AG04450 (cell line): ENCODE measurements at regions not wholly inside any gene's neighbourhood (a gene's known extent, or its start where the extent isn't known, plus 50 kb on each side); places are given as distances from the start of the nearest gene placed in this dataset.

ENCODE experiments used
- CTCF ChIA-PET: fragments of 300-600, 350-600 bp; formaldehyde crosslinking; extraction: SDS; loops from one replicate; lab custom pipeline; 2022; ENCODE audit warnings: antibody characterized with exemption, inconsistent platforms; lab: Charles Lee
- POLR2A ChIA-PET: fragments of 350-600 bp; formaldehyde crosslinking; extraction: SDS; loops from one replicate; lab custom pipeline; 2021; ENCODE audit warnings: antibody characterized with exemption, inconsistent platforms; lab: Yijun Ruan, JAX
- DNase-seq: peaks from one replicate; pipeline ENCODE4 v3.0.0-alpha.2; 2011; ENCODE audit warnings: low read depth, low spot score
- H3K27ac ChIP-seq: one replicate; pipeline ENCODE4 v1.5.1; 2012; ENCODE audit warnings: low read depth, low read length, control low read depth
- H3K27me3 ChIP-seq: one replicate; pipeline ENCODE4 v1.6.0; 2012; ENCODE audit warnings: low read length; ENCODE audit not compliant: control insufficient read depth, insufficient read depth
- H3K4me3 ChIP-seq: 2 replicates; pipeline ENCODE4 v1.5.1; 2011; ENCODE audit warnings: mild to moderate bottlenecking, low read depth, low read length, control low read depth
- H3K9me3 ChIP-seq: 2 replicates; pipeline ENCODE4 v1.5.1; 2012; ENCODE audit warnings: low read length; ENCODE audit not compliant: control insufficient read depth, insufficient read depth
- TF ChIP-seq, protein P1 (sequence below): IDR thresholded peaks from 2 replicates; pipeline ENCODE4 v1.5.1; 2011; ENCODE audit warnings: low read depth, low read length, control low read depth, inconsistent platforms

DNA sequence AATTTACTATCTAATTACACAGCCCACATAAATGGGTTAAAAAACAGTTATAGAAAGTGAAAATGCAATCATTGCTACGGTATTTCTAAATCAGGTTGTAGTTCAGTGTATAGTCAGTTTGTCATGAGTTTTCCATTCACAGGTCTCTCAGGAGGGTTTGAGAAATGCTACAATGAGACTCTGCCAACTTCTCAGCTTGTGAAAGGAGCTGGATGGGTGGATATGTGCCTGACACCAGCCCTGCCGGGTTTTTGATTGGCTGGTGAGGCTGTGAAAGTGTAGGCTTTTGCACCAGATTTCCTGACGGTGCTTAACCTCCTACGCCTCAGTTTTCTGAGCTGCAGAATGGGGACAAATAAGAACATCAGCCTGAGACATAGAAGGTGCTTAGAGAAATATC is 102.6 kb upstream of the SMIM21 start:
- no peak for DNase-seq

DNA sequence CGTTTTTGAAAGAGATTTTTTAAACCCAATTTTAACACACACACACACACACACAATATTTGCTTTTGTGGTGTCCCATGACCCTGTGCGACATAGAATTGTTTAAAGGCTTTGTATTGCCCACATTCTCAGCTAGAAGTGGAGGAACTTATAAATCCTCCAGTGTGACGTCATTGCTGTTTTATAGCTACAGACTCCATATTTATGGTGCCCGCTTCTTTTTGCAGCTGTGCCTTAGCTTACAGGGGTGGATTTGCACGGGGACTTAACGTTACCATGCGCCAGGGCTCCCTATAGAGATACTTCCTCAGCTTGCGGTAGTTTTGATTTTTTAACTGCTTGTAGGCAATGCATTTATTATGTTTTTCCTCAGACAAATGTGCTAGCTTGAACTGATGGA is 101.9 kb upstream of the SMIM21 start:
- Histone ChIP-seq H3K9me3 (no peaks in the 10 kb centered on the region), H3K4me3 (no peak overlapping the region), H3K27ac (no peak overlapping the region), H3K27me3 (no peaks in the 10 kb centered on the region)
- POLR2A ChIA-PET, result no interaction called here
- no peak for DNase-seq
- TF ChIP-seq, protein P1, sequence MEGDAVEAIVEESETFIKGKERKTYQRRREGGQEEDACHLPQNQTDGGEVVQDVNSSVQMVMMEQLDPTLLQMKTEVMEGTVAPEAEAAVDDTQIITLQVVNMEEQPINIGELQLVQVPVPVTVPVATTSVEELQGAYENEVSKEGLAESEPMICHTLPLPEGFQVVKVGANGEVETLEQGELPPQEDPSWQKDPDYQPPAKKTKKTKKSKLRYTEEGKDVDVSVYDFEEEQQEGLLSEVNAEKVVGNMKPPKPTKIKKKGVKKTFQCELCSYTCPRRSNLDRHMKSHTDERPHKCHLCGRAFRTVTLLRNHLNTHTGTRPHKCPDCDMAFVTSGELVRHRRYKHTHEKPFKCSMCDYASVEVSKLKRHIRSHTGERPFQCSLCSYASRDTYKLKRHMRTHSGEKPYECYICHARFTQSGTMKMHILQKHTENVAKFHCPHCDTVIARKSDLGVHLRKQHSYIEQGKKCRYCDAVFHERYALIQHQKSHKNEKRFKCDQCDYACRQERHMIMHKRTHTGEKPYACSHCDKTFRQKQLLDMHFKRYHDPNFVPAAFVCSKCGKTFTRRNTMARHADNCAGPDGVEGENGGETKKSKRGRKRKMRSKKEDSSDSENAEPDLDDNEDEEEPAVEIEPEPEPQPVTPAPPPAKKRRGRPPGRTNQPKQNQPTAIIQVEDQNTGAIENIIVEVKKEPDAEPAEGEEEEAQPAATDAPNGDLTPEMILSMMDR, result no peak
- CTCF ChIA-PET, result no interaction called here

More for the DNA sequence above, 102.6 kb upstream of the SMIM21 start:
- TF ChIP-seq, protein P1, result no peak
- no peaks in the 10 kb centered on the region for H3K9me3 ChIP-seq
- H3K27me3 ChIP-seq, result no peaks in the 10 kb centered on the region
- H3K4me3 ChIP-seq, result no peak overlapping the region
- H3K27ac ChIP-seq, result no peak overlapping the region
- ChIA-PET POLR2A (no interaction called here), CTCF (no interaction called here)

DNA sequence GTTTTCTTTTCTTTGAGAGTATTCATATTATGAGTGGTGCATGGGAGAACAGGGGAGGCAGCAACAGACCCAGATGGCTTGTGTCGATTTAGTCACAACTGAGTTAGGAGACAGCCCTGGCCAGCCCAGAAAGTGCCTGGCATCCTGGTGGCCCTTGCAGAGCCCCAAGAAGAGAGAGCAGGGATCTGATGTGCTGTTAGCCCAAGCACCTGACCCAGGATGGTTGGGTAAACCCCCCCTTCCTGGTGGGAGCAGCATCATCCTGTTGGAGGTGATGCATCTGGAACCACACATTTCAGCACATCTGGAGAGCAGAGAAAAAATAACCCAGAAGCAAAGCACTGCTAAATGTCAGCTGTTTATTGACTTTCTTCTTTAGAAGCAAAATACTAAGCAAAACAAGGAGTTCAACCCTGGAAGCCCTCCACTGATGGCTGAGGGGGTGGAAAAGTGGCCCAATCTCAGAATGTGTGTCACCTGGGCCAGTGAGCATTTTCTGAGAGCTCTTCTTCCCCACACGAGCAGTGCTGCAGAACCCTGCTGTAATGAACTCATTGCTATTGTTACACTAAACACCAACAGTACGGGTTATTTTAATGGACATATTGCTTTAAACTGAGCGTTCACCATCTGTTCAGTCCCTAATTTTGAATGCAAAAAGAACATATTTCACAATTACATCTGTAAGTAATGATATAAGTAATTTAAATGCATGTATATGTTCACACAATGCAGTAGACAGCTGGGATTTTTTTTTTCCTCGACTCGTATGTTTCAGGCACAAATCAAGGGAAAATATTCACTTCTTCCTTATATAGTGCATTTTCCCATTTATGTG is 100.6 kb upstream of the SMIM21 start:
- CTCF ChIA-PET, result no interaction called here
- POLR2A ChIA-PET, result no interaction called here
- DNase-seq, result no peak
- no peak overlapping the region for H3K27ac ChIP-seq
- no peak overlapping the region for H3K4me3 ChIP-seq
- TF ChIP-seq, protein P1, result no peak
- no peaks in the 10 kb centered on the region for H3K27me3 ChIP-seq
- H3K9me3 ChIP-seq, result no peaks in the 10 kb centered on the region

DNA sequence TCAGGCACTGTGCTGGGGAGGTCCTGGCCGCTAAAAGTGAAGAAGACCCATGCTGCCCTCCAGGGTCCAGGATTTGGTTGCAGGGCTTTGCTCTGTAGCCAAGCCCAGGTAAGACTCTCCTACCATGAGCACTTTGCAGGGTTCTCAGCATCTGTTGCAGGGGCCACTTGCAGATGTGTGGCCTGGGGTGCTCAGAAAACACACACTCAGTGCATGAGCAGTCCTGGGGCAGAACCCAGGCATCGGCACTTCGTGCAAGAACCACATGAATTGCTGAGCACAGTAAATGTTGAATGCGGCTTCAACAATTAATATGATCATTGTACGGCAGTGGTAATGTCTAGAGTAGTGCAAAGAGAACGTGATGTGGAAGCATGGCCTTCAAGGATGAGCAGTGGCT is 98.5 kb upstream of the SMIM21 start:
- no peak for DNase-seq
- H3K4me3 ChIP-seq, result no peak overlapping the region
- TF ChIP-seq, protein P1, result no peak
- ChIA-PET POLR2A (no interaction called here), CTCF (no interaction called here)
- H3K27ac ChIP-seq, result no peak overlapping the region
- H3K27me3 ChIP-seq, result no peaks in the 10 kb centered on the region
- H3K9me3 ChIP-seq, result no peaks in the 10 kb centered on the region

DNA sequence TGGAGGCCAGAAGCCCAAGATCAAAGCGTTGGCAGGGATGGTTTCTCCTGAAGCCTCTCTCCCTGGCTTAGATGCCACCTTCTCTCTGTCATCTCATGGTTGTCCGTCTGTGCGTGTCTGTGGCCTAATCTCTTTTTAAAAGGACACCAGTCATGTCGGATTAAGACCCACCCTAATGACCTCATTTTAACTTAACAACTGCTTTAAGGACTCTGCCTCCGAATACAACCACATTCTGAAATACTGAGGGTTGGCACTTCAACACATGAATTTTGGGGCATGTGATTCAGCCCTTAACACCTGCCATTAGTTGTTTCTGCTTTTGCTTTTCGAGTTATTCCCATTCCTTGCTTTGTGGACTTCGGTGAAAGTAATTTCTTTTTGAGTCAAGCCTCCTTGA is 97.8 kb upstream of the SMIM21 start:
- H3K27me3 ChIP-seq, result no peaks in the 10 kb centered on the region
- no peak overlapping the region for H3K4me3 ChIP-seq
- no peak for DNase-seq
- POLR2A ChIA-PET, result no interaction called here
- TF ChIP-seq, protein P1, result no peak
- no peaks in the 10 kb centered on the region for H3K9me3 ChIP-seq
- H3K27ac ChIP-seq, result no peak overlapping the region
- CTCF ChIA-PET, result no interaction called here
